GM19239 (cell line): ENCODE measurements at regions not wholly inside any gene's neighbourhood (a gene's known extent, or its start where the extent isn't known, plus 50 kb on each side); places are given as distances from the start of the nearest gene placed in this dataset.

Experiments
- DNase-seq: peaks from one replicate; pipeline ENCODE4 v3.0.0; 2011; ENCODE audit warnings: low spot score; ENCODE audit not compliant: insufficient read length
- FAIRE-seq: peaks from 2 replicates; lab custom pipeline; 2011; peaks lifted over from hg19 to GRCh38; lab: Jason Lieb, UNC

- DNase-seq = no peak
- FAIRE-seq = no peak
Observed at GRCh38 chr13:77980592-77980991, 62.0 kb upstream of the EDNRB start.

- FAIRE-seq (no peak), DNase-seq (no peak)
Observed at GRCh38 chr13:77979721-77980385, 61.2 kb upstream of the EDNRB start.

- no peak for FAIRE-seq
- DNase-seq = no peak
Observed at GRCh38 chr13:77975358-77976042, 56.9 kb upstream of the EDNRB start.

DNA sequence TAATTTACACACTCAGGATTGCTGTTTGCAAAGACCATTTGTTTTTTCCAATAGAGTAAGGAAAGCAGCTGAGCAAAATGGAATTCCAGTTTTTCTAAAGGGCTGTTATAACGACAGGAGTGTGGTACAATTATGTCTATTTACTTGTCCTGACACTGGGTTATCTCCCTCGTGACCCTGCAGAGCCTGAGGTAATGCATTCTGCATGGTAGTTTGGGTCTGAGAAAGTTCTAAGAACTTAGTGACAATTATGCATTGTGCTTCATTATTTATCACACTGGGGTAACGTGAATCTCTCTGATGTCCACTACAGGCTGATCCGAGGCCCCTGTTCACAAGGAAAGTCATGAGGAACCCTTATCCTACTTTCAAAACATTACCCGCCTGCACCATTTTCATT, 50.7 kb upstream of the EDNRB start:
- DNase-seq = no peak
- FAIRE-seq = no peak
